SK-N-SH treated with all-trans-retinoic acid at 6 μM for 48 hours (cell line): ENCODE measurements at regions not wholly inside any gene's neighbourhood (a gene's known extent, or its start where the extent isn't known, plus 50 kb on each side); places are given as distances from the start of the nearest gene placed in this dataset.

ENCODE experiments used
- ATAC-seq: fragments of 200-7000 bp; cut with Tn5 transposase; 3 replicates; pipeline ENCODE4 v1.9.1; 2020; ENCODE audit warnings: mild to moderate bottlenecking, moderate library complexity
- ARNTL ChIP-seq: fragments of 450-650 bp; formaldehyde crosslinking; IDR thresholded peaks from 2 replicates; pipeline ENCODE4 v1.5.0; 2020; ENCODE audit warnings: low read depth, mild to moderate bottlenecking, moderate library complexity, borderline replicate concordance
- BACH2 ChIP-seq: fragments of 250-450 bp; sonication (Bioruptor Pico); IDR thresholded peaks from 2 replicates; pipeline ENCODE4 v1.9.0; 2021; ENCODE audit warnings: mild to moderate bottlenecking, borderline replicate concordance
- CREB5 ChIP-seq: fragments of 250-450 bp; sonication (Bioruptor Pico); IDR thresholded peaks from 2 replicates; pipeline ENCODE4 v1.5.1; 2020; ENCODE audit warnings: low read depth, mild to moderate bottlenecking, moderate library complexity
- CSDC2 ChIP-seq: fragments of 250-450 bp; sonication (Bioruptor Pico); IDR thresholded peaks from 2 replicates; pipeline ENCODE4 v1.5.0; 2020; ENCODE audit warnings: mild to moderate bottlenecking, moderate library complexity
- CSRNP3 ChIP-seq: fragments of 250-450 bp; sonication (Bioruptor Pico); IDR thresholded peaks from 2 replicates; pipeline ENCODE4 v1.5.1; 2021; ENCODE audit warnings: mild to moderate bottlenecking, moderate library complexity
- ESRRG ChIP-seq: fragments of 250-450 bp; sonication (Bioruptor Pico); IDR thresholded peaks from 2 replicates; pipeline ENCODE4 v1.6.1; 2021; ENCODE audit warnings: mild to moderate bottlenecking
- PPARA ChIP-seq: fragments of 250-450 bp; sonication (Bioruptor Pico); IDR thresholded peaks from 2 replicates; pipeline ENCODE4 v1.5.0; 2020; ENCODE audit warnings: mild to moderate bottlenecking, borderline replicate concordance
- RARB ChIP-seq: fragments of 250-450 bp; sonication (Bioruptor Pico); IDR thresholded peaks from 2 replicates; pipeline ENCODE4 v1.8.0; 2021; ENCODE audit warnings: mild to moderate bottlenecking, moderate library complexity
- SNAI2 ChIP-seq: fragments of 250-450 bp; sonication (Bioruptor Pico); IDR thresholded peaks from 2 replicates; pipeline ENCODE4 v1.5.0; 2020; ENCODE audit warnings: mild to moderate bottlenecking, moderate library complexity
- TOX ChIP-seq: fragments of 250-450 bp; sonication (Bioruptor Pico); IDR thresholded peaks from 2 replicates; pipeline ENCODE4 v1.8.0; 2021; ENCODE audit warnings: mild to moderate bottlenecking, moderate library complexity, borderline replicate concordance
- TSHZ2 ChIP-seq: fragments of 250-450 bp; sonication (Bioruptor Pico); IDR thresholded peaks from 2 replicates; pipeline ENCODE4 v1.5.0; 2020; ENCODE audit warnings: mild to moderate bottlenecking, moderate library complexity
- ZC3H10 ChIP-seq: fragments of 250-450 bp; sonication (Bioruptor Pico); IDR thresholded peaks from 2 replicates; pipeline ENCODE4 v1.5.1; 2021; ENCODE audit warnings: mild to moderate bottlenecking, moderate library complexity
- ZFP3 ChIP-seq: fragments of 250-450 bp; sonication (Bioruptor Pico); IDR thresholded peaks from 2 replicates; pipeline ENCODE4 v1.5.0; 2020; ENCODE audit warnings: mild to moderate bottlenecking, moderate library complexity
- ZFP30 ChIP-seq: fragments of 450-650 bp; formaldehyde crosslinking; IDR thresholded peaks from 2 replicates; pipeline ENCODE4 v1.5.0; 2022; ENCODE audit warnings: mild to moderate bottlenecking, moderate library complexity
- ZNF565 ChIP-seq: fragments of 450-650 bp; formaldehyde crosslinking; conservative IDR thresholded peaks from 2 replicates; pipeline ENCODE4 v1.5.0; 2020; ENCODE audit warnings: low read depth, mild to moderate bottlenecking, moderate library complexity
- ZNF70 ChIP-seq: fragments of 450-650 bp; formaldehyde crosslinking; IDR thresholded peaks from 2 replicates; pipeline ENCODE4 v1.5.0; 2020; ENCODE audit warnings: mild to moderate bottlenecking, moderate library complexity
- ZNF8 ChIP-seq: fragments of 450-650 bp; formaldehyde crosslinking; IDR thresholded peaks from 2 replicates; pipeline ENCODE4 v1.5.0; 2020; ENCODE audit warnings: mild to moderate bottlenecking, moderate library complexity
- TF ChIP-seq, protein P1 (sequence below): fragments of 250-450 bp; sonication (Bioruptor Pico); IDR thresholded peaks from 2 replicates; pipeline ENCODE4 v1.8.0; 2020; ENCODE audit warnings: mild to moderate bottlenecking, moderate library complexity, borderline replicate concordance
- TF ChIP-seq, protein P2 (sequence below): fragments of 250-450 bp; sonication (Bioruptor Pico); IDR thresholded peaks from 2 replicates; pipeline ENCODE4 v1.8.0; 2021; ENCODE audit warnings: low read depth, mild to moderate bottlenecking, moderate library complexity, borderline replicate concordance

DNA sequence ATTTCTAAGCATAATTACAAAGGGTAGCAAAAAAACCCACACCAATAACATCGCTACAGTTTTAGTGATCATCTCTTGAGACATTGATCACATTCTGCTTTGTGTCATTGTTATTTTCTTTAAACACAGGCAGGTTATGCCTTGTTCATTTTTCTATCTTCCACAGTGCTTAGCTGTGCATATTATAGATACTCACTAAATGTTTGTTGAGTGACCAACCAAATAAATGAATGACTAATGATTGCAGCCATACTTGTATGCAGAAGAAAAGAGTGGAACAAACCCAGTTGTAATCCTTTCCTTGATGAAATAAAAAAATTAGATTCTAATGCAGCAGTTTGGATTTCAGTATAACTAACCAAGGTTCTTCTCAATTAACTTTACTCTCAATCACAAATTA, 81.0 kb upstream of the RASSF8 start (continued):
- TF ChIP-seq TSHZ2 (no peak), SNAI2 (CRISPR knock-in tag) (no peak)

DNA sequence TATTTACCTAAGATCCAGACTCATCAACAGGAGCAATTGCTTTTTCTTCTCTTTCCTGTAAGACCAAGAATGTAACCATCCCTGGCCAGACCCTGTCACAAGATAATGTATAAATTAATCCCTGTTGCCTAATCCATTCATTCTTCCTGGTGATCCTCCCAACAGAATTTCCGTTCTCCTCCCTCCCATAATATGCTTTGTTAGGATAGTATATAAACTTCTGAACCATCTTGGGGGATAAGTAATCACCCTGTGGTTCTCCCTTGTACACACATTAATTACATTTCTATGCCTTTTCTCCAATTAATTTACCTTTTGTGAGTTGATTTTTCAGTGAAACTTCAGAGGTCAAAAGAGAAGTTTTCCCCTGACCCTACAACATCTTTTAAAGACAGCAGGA, 76.2 kb upstream of the RASSF8 start:
- no peak for TF ChIP-seq CREB5 (CRISPR knock-in tag)
- no peak for TF ChIP-seq BACH2
- no peak for TF ChIP-seq RARB
- TF ChIP-seq ESRRG (CRISPR knock-in tag) = no peak
- TF ChIP-seq, protein P1, sequence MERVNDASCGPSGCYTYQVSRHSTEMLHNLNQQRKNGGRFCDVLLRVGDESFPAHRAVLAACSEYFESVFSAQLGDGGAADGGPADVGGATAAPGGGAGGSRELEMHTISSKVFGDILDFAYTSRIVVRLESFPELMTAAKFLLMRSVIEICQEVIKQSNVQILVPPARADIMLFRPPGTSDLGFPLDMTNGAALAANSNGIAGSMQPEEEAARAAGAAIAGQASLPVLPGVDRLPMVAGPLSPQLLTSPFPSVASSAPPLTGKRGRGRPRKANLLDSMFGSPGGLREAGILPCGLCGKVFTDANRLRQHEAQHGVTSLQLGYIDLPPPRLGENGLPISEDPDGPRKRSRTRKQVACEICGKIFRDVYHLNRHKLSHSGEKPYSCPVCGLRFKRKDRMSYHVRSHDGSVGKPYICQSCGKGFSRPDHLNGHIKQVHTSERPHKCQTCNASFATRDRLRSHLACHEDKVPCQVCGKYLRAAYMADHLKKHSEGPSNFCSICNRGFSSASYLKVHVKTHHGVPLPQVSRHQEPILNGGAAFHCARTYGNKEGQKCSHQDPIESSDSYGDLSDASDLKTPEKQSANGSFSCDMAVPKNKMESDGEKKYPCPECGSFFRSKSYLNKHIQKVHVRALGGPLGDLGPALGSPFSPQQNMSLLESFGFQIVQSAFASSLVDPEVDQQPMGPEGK (CRISPR knock-in tag) = no peak
- TF ChIP-seq CSDC2 = no peak
- TF ChIP-seq ZFP30 (CRISPR knock-in tag) = no peak
- no peak for TF ChIP-seq PPARA
- TF ChIP-seq, all 23 proteins: peak for 0
- no peak for ATAC-seq

- no peak for ATAC-seq
These were observed 75.2 kb upstream of the RASSF8 start for GRCh38 chr12:25883026-25883916.

More at GRCh38 chr12:25883026-25883916, 75.2 kb upstream of the RASSF8 start:
- no peak for TF ChIP-seq SNAI2 (CRISPR knock-in tag)
- TF ChIP-seq, protein P2, sequence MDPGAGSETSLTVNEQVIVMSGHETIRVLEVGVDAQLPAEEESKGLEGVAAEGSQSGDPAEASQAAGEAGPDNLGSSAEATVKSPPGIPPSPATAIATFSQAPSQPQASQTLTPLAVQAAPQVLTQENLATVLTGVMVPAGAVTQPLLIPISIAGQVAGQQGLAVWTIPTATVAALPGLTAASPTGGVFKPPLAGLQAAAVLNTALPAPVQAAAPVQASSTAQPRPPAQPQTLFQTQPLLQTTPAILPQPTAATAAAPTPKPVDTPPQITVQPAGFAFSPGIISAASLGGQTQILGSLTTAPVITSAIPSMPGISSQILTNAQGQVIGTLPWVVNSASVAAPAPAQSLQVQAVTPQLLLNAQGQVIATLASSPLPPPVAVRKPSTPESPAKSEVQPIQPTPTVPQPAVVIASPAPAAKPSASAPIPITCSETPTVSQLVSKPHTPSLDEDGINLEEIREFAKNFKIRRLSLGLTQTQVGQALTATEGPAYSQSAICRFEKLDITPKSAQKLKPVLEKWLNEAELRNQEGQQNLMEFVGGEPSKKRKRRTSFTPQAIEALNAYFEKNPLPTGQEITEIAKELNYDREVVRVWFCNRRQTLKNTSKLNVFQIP (CRISPR knock-in tag) = no peak
- no peak for TF ChIP-seq ZNF8 (CRISPR knock-in tag)
- TF ChIP-seq, protein P1 (CRISPR knock-in tag) = no peak
- TF ChIP-seq TSHZ2 = no peak
- no peak for TF ChIP-seq BACH2
- TF ChIP-seq ZNF70 = no peak
- TF ChIP-seq ZFP3 (CRISPR knock-in tag) = no peak
- no peak for TF ChIP-seq ARNTL (CRISPR knock-in tag)
- TF ChIP-seq ESRRG (CRISPR knock-in tag) = no peak
- no peak for TF ChIP-seq CREB5 (CRISPR knock-in tag)
- no peak for TF ChIP-seq TOX (CRISPR knock-in tag)
- TF ChIP-seq ZNF565 (CRISPR knock-in tag) = no peak
- no peak for TF ChIP-seq CSRNP3 (CRISPR knock-in tag)
- TF ChIP-seq ZC3H10 (CRISPR knock-in tag) = no peak
- no peak for TF ChIP-seq ZFP30 (CRISPR knock-in tag)
- no peak for TF ChIP-seq RARB
